Suprapubic skin (tissue), 4 donors: ENCODE measurements at regions not wholly inside any gene's neighbourhood (a gene's known extent, or its start where the extent isn't known, plus 50 kb on each side); places are given as distances from the start of the nearest gene placed in this dataset.

Experiments used
- DNase-seq, 2 donors: peaks; one replicate each; pipeline ENCODE4 v3.0.0-alpha.2; 2019; ENCODE audit warnings: low spot score in 2 of 2
- H3K27ac ChIP-seq: fragments of 200-600 bp; sonication (generic); one replicate; pipeline ENCODE4 v1.5.1; 2019
- H3K27me3 ChIP-seq: fragments of 200-600 bp; sonication (generic); one replicate; pipeline ENCODE4 v1.5.1; 2019
- H3K36me3 ChIP-seq: fragments of 200-600 bp; sonication (generic); one replicate; pipeline ENCODE4 v1.5.1; 2019
- H3K4me1 ChIP-seq: fragments of 200-600 bp; sonication (generic); one replicate; pipeline ENCODE4 v1.5.1; 2019
- H3K4me3 ChIP-seq: fragments of 200-600 bp; sonication (generic); one replicate; pipeline ENCODE4 v1.5.1; 2019; ENCODE audit warnings: mild to moderate bottlenecking
- H3K9me3 ChIP-seq: fragments of 200-600 bp; sonication (generic); one replicate; pipeline ENCODE4 v1.5.1; 2019
- CTCF ChIP-seq, 2 donors: fragments of 200-600 bp in 1 of 2; fragments of 450-650 bp in 1 of 2; sonication (generic) in 1 of 2; IDR thresholded peaks; one replicate each; pipeline ENCODE4 v1.5.1; 2016 to 2019; ENCODE audit warnings: antibody characterized with exemption in 2 of 2, mild to moderate bottlenecking in 1 of 2, moderate library complexity in 1 of 2
- EP300 ChIP-seq: sonication (generic); formaldehyde crosslinking; IDR thresholded peaks from one replicate; pipeline ENCODE4 v1.6.1; 2017; ENCODE audit warnings: antibody characterized with exemption
- POLR2A ChIP-seq, 2 donors: fragments of 450-650 bp; IDR thresholded peaks; one replicate each; pipeline ENCODE4 v1.6.1; 2017; ENCODE audit warnings: antibody characterized with exemption in 2 of 2, mild to moderate bottlenecking in 2 of 2, moderate library complexity in 2 of 2
- POLR2AphosphoS5 ChIP-seq, 3 donors: sonication (generic); formaldehyde crosslinking; IDR thresholded peaks; one replicate each; pipeline ENCODE4 v1.6.1; 2017; ENCODE audit warnings: antibody characterized with exemption in 3 of 3
- WGBS: methylation state at CpG from one replicate; pipeline ENCODE4 v1.1.5; 2018; 5-methylcytosine and 5-hydroxymethylcytosine counted together

GRCh38 chr5:68991279-68992084 is 102.3 kb upstream of the SLC30A5 start:
- H3K36me3 ChIP-seq, result no peaks in the 10 kb centered on the region
- no peaks in the 10 kb centered on the region for H3K9me3 ChIP-seq
- TF ChIP-seq CTCF (IDR thresholded peaks at IDR 0.05), result no peak
- no peak for TF ChIP-seq POLR2A (IDR thresholded peaks at IDR 0.05)
- no peak for TF ChIP-seq EP300
- TF ChIP-seq POLR2AphosphoS5 (IDR thresholded peaks at IDR 0.05), result no peak
- no peak overlapping the region for H3K4me3 ChIP-seq
- WGBS, result 100% methylated on average over 1 of the region's 1 CpG
- no peak overlapping the region for H3K27ac ChIP-seq
- peaks cover 17% of the 10 kb centered on the region for H3K4me1 ChIP-seq
- H3K27me3 ChIP-seq, result no peaks in the 10 kb centered on the region
- no peak for DNase-seq

- no peak for DNase-seq
- Histone ChIP-seq H3K4me3 (no peak overlapping the region), H3K4me1 (peaks cover 17% of the 10 kb centered on the region), H3K27me3 (no peaks in the 10 kb centered on the region), H3K36me3 (no peaks in the 10 kb centered on the region), H3K9me3 (no peaks in the 10 kb centered on the region), H3K27ac (peak overlapping the region; percentile 38)
- WGBS, result 58% methylated on average over 4 of the region's 4 CpGs
- TF ChIP-seq CTCF (IDR thresholded peaks at IDR 0.05) (no peak), POLR2AphosphoS5 (IDR thresholded peaks at IDR 0.05) (no peak), EP300 (no peak), POLR2A (IDR thresholded peaks at IDR 0.05) (no peak)
Observed at GRCh38 chr5:68994645-68995044, 99.2 kb upstream of the SLC30A5 start.

- Histone ChIP-seq H3K27me3 (no peaks in the 10 kb centered on the region), H3K4me3 (no peak overlapping the region), H3K27ac (no peak overlapping the region), H3K9me3 (no peaks in the 10 kb centered on the region), H3K36me3 (no peaks in the 10 kb centered on the region), H3K4me1 (peaks cover 17% of the 10 kb centered on the region)
- WGBS, result 75% methylated on average over 11 of the region's 11 CpGs
- TF ChIP-seq EP300 (no peak), POLR2A (IDR thresholded peaks at IDR 0.05) (no peak), CTCF (IDR thresholded peaks at IDR 0.05) (no peak), POLR2AphosphoS5 (IDR thresholded peaks at IDR 0.05) (no peak)
- no peak for DNase-seq
Observed at GRCh38 chr5:68995845-68996545, 97.8 kb upstream of the SLC30A5 start.

GRCh38 chr5:68999181-68999580 is 94.6 kb upstream of the SLC30A5 start:
- no peaks in the 10 kb centered on the region for H3K36me3 ChIP-seq
- 82% methylated on average over 3 of the region's 3 CpGs for WGBS
- no peak for DNase-seq
- TF ChIP-seq POLR2A (IDR thresholded peaks at IDR 0.05) (no peak), POLR2AphosphoS5 (IDR thresholded peaks at IDR 0.05) (no peak), EP300 (no peak), CTCF (IDR thresholded peaks at IDR 0.05) (no peak)
- no peaks in the 10 kb centered on the region for H3K9me3 ChIP-seq
- H3K27ac ChIP-seq, result no peak overlapping the region
- no peaks in the 10 kb centered on the region for H3K27me3 ChIP-seq
- peaks cover 13% of the 10 kb centered on the region for H3K4me1 ChIP-seq
- no peak overlapping the region for H3K4me3 ChIP-seq

GRCh38 chr5:69000216-69000919 is 93.4 kb upstream of the SLC30A5 start:
- no peaks in the 10 kb centered on the region for H3K9me3 ChIP-seq
- TF ChIP-seq POLR2AphosphoS5 (IDR thresholded peaks at IDR 0.05) (no peak), POLR2A (IDR thresholded peaks at IDR 0.05) (no peak), CTCF (IDR thresholded peaks at IDR 0.05) (no peak), EP300 (no peak)
- H3K4me1 ChIP-seq, result peaks cover 2% of the 10 kb centered on the region
- no peak overlapping the region for H3K4me3 ChIP-seq
- no peaks in the 10 kb centered on the region for H3K36me3 ChIP-seq
- no peak for DNase-seq
- H3K27me3 ChIP-seq, result no peaks in the 10 kb centered on the region
- WGBS, result 87% methylated on average over 5 of the region's 5 CpGs
- H3K27ac ChIP-seq, result no peak overlapping the region
